ENCODE measurements at regions not wholly inside any gene's neighbourhood (a gene's known extent, or its start where the extent isn't known, plus 50 kb on each side); places are given as distances from the start of the nearest gene placed in this dataset.
"Not testable (repeated sequence)": the region's sequence is repeated elsewhere in the genome, so short reads cannot be mapped to it uniquely, and the experiment has no call there.

- TF ChIP-seq CTCF (IDR thresholded peaks at IDR 0.05; ENCODE audit: low read depth, low read length, poor library complexity, severe bottlenecking): no peak
- TF ChIP-seq EZH2phosphoT487 (IDR thresholded peaks at IDR 0.05; ENCODE audit: borderline replicate concordance, low read length): no peak
- Histone ChIP-seq H3K79me2 (ENCODE audit: control insufficient read depth, low read length) (no peaks in the 10 kb centered on the region), H3K27ac (ENCODE audit: low read depth, low read length) (no peak overlapping the region), H3K9me3 (ENCODE audit: control insufficient read depth, insufficient read depth, low read length) (no peaks in the 10 kb centered on the region), H3F3A (ENCODE audit: control insufficient read depth, insufficient read depth) (no peaks in the 10 kb centered on the region), H3K36me3 (ENCODE audit: control insufficient read depth, low read length) (no peaks in the 10 kb centered on the region), H3K4me2 (ENCODE audit: low read length) (no peak overlapping the region), H3K9me2 (replicated peaks; ENCODE audit: control insufficient read depth, low read length) (no peaks in the 10 kb centered on the region), H4K20me1 (ENCODE audit: control insufficient read depth, insufficient read depth, low read depth, low read length) (no peaks in the 10 kb centered on the region), H3K4me3 (ENCODE audit: low read length) (no peak overlapping the region), H3K4me1 (ENCODE audit: control insufficient read depth, low read length) (no peaks in the 10 kb centered on the region), H3K27me3 (ENCODE audit: control insufficient read depth, low read length) (no peaks in the 10 kb centered on the region)
Measured at GRCh38 chr9:13805546-13805945, 508.4 kb downstream of the NFIB start.

GRCh38 chr9:13804532-13804931 lies 509.4 kb downstream of the NFIB start:
- no peaks in the 10 kb centered on the region for H3K9me2 ChIP-seq (replicated peaks; ENCODE audit: control insufficient read depth, low read length)
- H3F3A ChIP-seq (ENCODE audit: control insufficient read depth, insufficient read depth): no peaks in the 10 kb centered on the region
- no peaks in the 10 kb centered on the region for H3K4me1 ChIP-seq (ENCODE audit: control insufficient read depth, low read length)
- no peaks in the 10 kb centered on the region for H3K36me3 ChIP-seq (ENCODE audit: control insufficient read depth, low read length)
- H3K9me3 ChIP-seq (ENCODE audit: control insufficient read depth, insufficient read depth, low read length): no peaks in the 10 kb centered on the region
- H4K20me1 ChIP-seq (ENCODE audit: control insufficient read depth, insufficient read depth, low read depth, low read length): no peaks in the 10 kb centered on the region
- no peak overlapping the region for H3K4me3 ChIP-seq (ENCODE audit: low read length)
- H3K79me2 ChIP-seq (ENCODE audit: control insufficient read depth, low read length): no peaks in the 10 kb centered on the region
- H3K4me2 ChIP-seq (ENCODE audit: low read length): no peak overlapping the region
- no peak for TF ChIP-seq CTCF (IDR thresholded peaks at IDR 0.05; ENCODE audit: low read depth, low read length, poor library complexity, severe bottlenecking)
- TF ChIP-seq EZH2phosphoT487 (IDR thresholded peaks at IDR 0.05; ENCODE audit: borderline replicate concordance, low read length): no peak
- no peak overlapping the region for H3K27ac ChIP-seq (ENCODE audit: low read depth, low read length)
- no peaks in the 10 kb centered on the region for H3K27me3 ChIP-seq (ENCODE audit: control insufficient read depth, low read length)

GRCh38 chr9:13800776-13801175 lies 513.2 kb downstream of the NFIB start:
- no peaks in the 10 kb centered on the region for H3K4me1 ChIP-seq (ENCODE audit: control insufficient read depth, low read length)
- H3F3A ChIP-seq (ENCODE audit: control insufficient read depth, insufficient read depth): no peaks in the 10 kb centered on the region
- no peak overlapping the region for H3K4me3 ChIP-seq (ENCODE audit: low read length)
- H3K27me3 ChIP-seq (ENCODE audit: control insufficient read depth, low read length): no peaks in the 10 kb centered on the region
- H3K9me2 ChIP-seq (replicated peaks; ENCODE audit: control insufficient read depth, low read length): no peaks in the 10 kb centered on the region
- no peak overlapping the region for H3K4me2 ChIP-seq (ENCODE audit: low read length)
- no peaks in the 10 kb centered on the region for H3K9me3 ChIP-seq (ENCODE audit: control insufficient read depth, insufficient read depth, low read length)
- no peak overlapping the region for H3K27ac ChIP-seq (ENCODE audit: low read depth, low read length)
- no peaks in the 10 kb centered on the region for H3K36me3 ChIP-seq (ENCODE audit: control insufficient read depth, low read length)
- no peaks in the 10 kb centered on the region for H3K79me2 ChIP-seq (ENCODE audit: control insufficient read depth, low read length)
- H4K20me1 ChIP-seq (ENCODE audit: control insufficient read depth, insufficient read depth, low read depth, low read length): no peaks in the 10 kb centered on the region
- TF ChIP-seq EZH2phosphoT487 (IDR thresholded peaks at IDR 0.05; ENCODE audit: borderline replicate concordance, low read length) (no peak), CTCF (IDR thresholded peaks at IDR 0.05; ENCODE audit: low read depth, low read length, poor library complexity, severe bottlenecking) (no peak)

- H3K27ac ChIP-seq (ENCODE audit: low read depth, low read length); H3K79me2 ChIP-seq (ENCODE audit: control insufficient read depth, low read length); H3K9me2 ChIP-seq (replicated peaks; ENCODE audit: control insufficient read depth, low read length); H3F3A ChIP-seq (ENCODE audit: control insufficient read depth, insufficient read depth); H4K20me1 ChIP-seq (ENCODE audit: control insufficient read depth, insufficient read depth, low read depth, low read length); H3K9me3 ChIP-seq (ENCODE audit: control insufficient read depth, insufficient read depth, low read length); H3K4me3 ChIP-seq (ENCODE audit: low read length); H3K4me1 ChIP-seq (ENCODE audit: control insufficient read depth, low read length); H3K4me2 ChIP-seq (ENCODE audit: low read length); H3K36me3 ChIP-seq (ENCODE audit: control insufficient read depth, low read length); H3K27me3 ChIP-seq (ENCODE audit: control insufficient read depth, low read length): not testable (repeated sequence)
Measured at GRCh38 chr9:13797701-13798100, 516.2 kb downstream of the NFIB start.

Measured in DOHH2 (cell line).